AG04450 (cell line): ENCODE measurements at regions not wholly inside any gene's neighbourhood (a gene's known extent, or its start where the extent isn't known, plus 50 kb on each side); places are given as distances from the start of the nearest gene placed in this dataset.

Experiments
- CTCF ChIA-PET: fragments of 300-600, 350-600 bp; formaldehyde crosslinking; extraction: SDS; loops from one replicate; lab custom pipeline; 2022; ENCODE audit warnings: antibody characterized with exemption, inconsistent platforms; lab: Charles Lee
- POLR2A ChIA-PET: fragments of 350-600 bp; formaldehyde crosslinking; extraction: SDS; loops from one replicate; lab custom pipeline; 2021; ENCODE audit warnings: antibody characterized with exemption, inconsistent platforms; lab: Yijun Ruan, JAX
- DNase-seq: peaks from one replicate; pipeline ENCODE4 v3.0.0-alpha.2; 2011; ENCODE audit warnings: low read depth, low spot score
- H3K27ac ChIP-seq: one replicate; pipeline ENCODE4 v1.5.1; 2012; ENCODE audit warnings: low read depth, low read length, control low read depth
- H3K27me3 ChIP-seq: one replicate; pipeline ENCODE4 v1.6.0; 2012; ENCODE audit warnings: low read length; ENCODE audit not compliant: control insufficient read depth, insufficient read depth
- H3K4me3 ChIP-seq: 2 replicates; pipeline ENCODE4 v1.5.1; 2011; ENCODE audit warnings: mild to moderate bottlenecking, low read depth, low read length, control low read depth
- H3K9me3 ChIP-seq: 2 replicates; pipeline ENCODE4 v1.5.1; 2012; ENCODE audit warnings: low read length; ENCODE audit not compliant: control insufficient read depth, insufficient read depth
- TF ChIP-seq, protein P1 (sequence below): IDR thresholded peaks from 2 replicates; pipeline ENCODE4 v1.5.1; 2011; ENCODE audit warnings: low read depth, low read length, control low read depth, inconsistent platforms

DNA sequence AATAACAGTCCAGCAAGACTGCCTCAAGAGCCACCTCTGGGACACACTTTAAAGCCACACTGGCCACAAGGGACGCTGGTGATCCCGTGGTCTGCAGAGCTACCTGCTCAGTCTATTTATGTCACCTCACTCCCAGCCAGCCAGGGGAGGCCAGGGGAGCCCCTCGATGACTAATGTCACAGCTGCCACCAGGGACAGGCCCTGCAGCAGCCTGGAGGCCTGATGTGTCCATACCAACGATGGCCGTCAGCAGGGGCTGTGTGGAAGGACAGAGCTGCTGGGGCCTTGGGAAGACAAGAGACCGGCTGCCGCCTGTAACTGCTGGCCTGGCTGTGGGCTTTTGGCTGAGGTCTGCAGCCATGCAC, 71.0 kb downstream of the SIK1 start:
- no peaks in the 10 kb centered on the region; the same call in 1 of the 2 replicates for H3K9me3 ChIP-seq
- TF ChIP-seq, protein P1, sequence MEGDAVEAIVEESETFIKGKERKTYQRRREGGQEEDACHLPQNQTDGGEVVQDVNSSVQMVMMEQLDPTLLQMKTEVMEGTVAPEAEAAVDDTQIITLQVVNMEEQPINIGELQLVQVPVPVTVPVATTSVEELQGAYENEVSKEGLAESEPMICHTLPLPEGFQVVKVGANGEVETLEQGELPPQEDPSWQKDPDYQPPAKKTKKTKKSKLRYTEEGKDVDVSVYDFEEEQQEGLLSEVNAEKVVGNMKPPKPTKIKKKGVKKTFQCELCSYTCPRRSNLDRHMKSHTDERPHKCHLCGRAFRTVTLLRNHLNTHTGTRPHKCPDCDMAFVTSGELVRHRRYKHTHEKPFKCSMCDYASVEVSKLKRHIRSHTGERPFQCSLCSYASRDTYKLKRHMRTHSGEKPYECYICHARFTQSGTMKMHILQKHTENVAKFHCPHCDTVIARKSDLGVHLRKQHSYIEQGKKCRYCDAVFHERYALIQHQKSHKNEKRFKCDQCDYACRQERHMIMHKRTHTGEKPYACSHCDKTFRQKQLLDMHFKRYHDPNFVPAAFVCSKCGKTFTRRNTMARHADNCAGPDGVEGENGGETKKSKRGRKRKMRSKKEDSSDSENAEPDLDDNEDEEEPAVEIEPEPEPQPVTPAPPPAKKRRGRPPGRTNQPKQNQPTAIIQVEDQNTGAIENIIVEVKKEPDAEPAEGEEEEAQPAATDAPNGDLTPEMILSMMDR, result no peak
- no peak overlapping the region for H3K4me3 ChIP-seq
- ChIA-PET POLR2A (no interaction called here), CTCF (no interaction called here)
- peaks cover 4% of the 10 kb centered on the region for H3K27me3 ChIP-seq
- no peak for DNase-seq
- no peak overlapping the region for H3K27ac ChIP-seq

DNA sequence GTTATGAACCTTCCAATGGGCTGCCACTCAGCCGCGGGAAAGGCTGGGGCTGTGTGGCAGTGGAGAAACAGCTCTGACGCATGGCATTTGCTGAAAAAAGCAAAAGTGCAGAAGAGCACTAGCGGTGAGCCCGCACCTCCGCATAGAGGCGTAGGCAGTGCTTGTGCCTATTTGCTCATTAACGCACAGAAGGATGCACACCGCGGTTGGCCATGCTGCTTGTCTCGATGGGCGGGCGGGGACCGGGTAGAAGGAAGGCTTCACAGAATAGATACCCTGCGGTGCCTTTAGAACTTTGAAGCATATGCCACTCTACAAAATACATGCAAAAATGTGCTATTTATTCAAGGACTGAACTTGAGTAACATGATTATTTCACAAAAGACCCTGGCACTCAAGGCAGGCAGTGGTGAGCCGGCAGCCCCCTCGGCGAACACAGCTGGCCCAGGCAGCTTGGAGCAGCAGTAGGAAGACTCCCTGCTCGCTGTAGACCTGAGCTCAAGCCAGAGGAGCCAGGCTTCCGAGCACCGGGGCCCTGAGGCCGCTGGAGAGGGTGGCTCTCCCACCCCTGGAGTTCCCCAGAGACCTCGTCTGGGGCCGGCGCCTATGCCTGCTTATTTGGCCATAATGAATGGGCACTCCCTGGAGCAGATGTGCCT, 71.5 kb downstream of the SIK1 start:
- TF ChIP-seq, protein P1, result no peak
- peaks cover 4% of the 10 kb centered on the region for H3K27me3 ChIP-seq
- no peak for DNase-seq
- ChIA-PET CTCF (no interaction called here), POLR2A (no interaction called here)
- no peak overlapping the region for H3K27ac ChIP-seq
- no peak overlapping the region for H3K4me3 ChIP-seq
- H3K9me3 ChIP-seq, result no peaks in the 10 kb centered on the region; the same call in 1 of the 2 replicates

DNA sequence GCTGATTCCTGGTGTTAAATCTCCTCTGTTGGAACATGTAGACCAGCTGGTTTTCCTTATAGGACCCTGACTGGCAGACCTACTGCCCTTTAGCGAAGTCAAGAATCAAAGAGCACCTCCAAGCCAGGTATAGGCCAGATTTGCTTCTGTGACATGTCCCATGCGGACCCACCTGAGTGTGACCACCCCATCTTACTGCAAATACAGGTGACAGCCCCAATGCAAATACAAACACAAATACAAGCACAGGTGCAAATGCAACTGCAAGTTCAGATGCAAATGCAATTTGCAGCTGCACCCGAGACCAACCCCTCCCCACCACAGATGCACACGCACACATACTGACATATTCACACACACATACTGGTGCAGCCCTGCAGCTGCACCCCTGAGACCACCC, 72.3 kb downstream of the SIK1 start:
- Histone ChIP-seq H3K9me3 (no peaks in the 10 kb centered on the region; the same call in 1 of the 2 replicates), H3K4me3 (no peak overlapping the region), H3K27ac (no peak overlapping the region), H3K27me3 (peaks cover 4% of the 10 kb centered on the region)
- POLR2A ChIA-PET, result no interaction called here
- CTCF ChIA-PET, result no interaction called here
- TF ChIP-seq, protein P1, result no peak
- DNase-seq, result no peak

DNA sequence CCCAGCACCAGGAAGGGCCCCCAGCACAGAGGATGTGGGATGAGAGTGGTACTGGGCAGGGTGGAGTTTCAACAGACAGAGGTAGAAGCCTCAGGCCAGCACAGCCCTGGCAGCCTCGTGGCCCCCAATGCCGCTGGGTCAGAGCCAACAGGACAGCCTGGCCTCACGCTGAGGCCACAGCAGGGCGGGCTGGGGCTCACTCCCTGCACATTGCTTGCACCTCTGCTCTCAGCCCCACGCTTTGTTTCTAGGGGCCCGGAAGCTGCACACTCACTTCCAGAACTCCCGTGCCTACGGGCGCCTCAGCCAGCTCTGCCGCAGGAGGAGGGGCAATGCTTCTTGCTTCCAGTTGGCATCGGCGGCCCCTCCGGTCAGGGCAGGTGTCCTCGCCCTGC, 72.9 kb downstream of the SIK1 start:
- CTCF ChIA-PET, result no interaction called here

DNA sequence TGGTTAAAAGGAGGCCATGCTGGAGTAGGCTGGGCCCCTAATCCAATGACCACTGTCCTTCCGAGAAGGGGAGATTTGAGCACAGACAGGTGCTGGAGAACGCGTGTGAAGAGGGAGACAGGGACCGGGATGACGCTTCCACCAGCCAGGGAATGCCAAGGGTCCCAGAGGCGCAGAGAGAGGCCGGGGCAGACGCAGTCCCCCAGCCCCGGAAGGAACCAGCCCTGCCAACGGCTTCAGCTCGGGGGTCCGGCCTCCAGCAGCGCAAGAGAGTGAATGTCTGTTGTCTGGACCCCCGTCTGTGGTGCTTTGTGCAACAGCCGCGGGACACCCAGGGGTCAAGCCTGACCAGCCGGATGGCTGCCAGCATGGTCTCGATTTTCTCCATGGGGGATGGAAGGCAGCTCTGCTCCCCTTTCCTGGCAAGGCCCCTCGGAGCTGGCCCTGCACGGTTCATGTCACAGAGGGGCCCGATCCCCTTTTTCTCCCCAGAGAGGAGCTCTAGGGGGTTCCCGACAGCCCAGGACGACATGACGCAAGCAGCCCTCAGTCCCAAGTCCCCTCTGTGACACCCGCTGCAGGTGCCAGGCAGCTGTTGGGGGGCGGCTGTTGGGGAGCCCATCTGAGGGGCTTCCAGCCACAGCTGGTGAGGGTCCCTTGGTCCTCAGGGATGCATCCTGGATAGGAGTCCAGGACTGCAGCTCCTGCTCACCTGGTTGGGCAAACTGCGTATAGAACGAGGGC, 73.5 kb downstream of the SIK1 start:
- POLR2A ChIA-PET, result no interaction called here
- no peak for DNase-seq

More for the DNA sequence above, 72.9 kb downstream of the SIK1 start:
- Histone ChIP-seq H3K27me3 (peaks cover 4% of the 10 kb centered on the region), H3K4me3 (no peak overlapping the region), H3K9me3 (no peaks in the 10 kb centered on the region; the same call in 1 of the 2 replicates), H3K27ac (no peak overlapping the region)
- DNase-seq, result no peak
- POLR2A ChIA-PET, result no interaction called here
- TF ChIP-seq, protein P1, result no peak

More for the DNA sequence above, 73.5 kb downstream of the SIK1 start:
- H3K9me3 ChIP-seq, result no peaks in the 10 kb centered on the region; the same call in 1 of the 2 replicates
- H3K27me3 ChIP-seq, result peaks cover 4% of the 10 kb centered on the region
- no peak overlapping the region for H3K4me3 ChIP-seq
- no peak overlapping the region for H3K27ac ChIP-seq
- CTCF ChIA-PET, result no interaction called here
- TF ChIP-seq, protein P1, result no peak
